ENCODE measurements at regions not wholly inside any gene's neighbourhood (a gene's known extent, or its start where the extent isn't known, plus 50 kb on each side); places are given as distances from the start of the nearest gene placed in this dataset.

DNA sequence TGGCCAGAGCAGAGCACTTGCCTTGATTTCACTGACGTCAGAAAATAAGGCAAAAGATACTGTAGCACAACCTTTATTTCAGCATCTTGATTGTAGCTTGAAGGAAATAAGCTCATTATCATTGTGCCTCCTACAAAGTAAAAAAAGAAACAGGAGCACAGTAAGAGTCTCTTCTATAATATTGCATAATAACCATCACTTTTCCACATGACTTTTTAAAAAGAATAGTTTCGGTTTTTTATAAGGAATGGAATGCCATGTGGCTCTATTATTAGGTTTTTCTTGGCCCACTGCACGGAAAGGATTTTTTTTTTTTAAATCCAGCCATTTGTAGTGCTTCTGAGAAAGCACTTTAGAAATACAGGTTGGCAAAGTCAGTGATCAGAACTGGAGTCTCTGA, 655.3 kb downstream of the LRRC70 start:
- Histone ChIP-seq H3K27me3 (ENCODE audit: insufficient read depth, low read length, poor library complexity, severe bottlenecking) (no peaks in the 10 kb centered on the region), H3K4me3 (ENCODE audit: low read length) (no peak overlapping the region), H3K27ac (ENCODE audit: low read depth, low read length) (no peak overlapping the region), H3K4me1 (ENCODE audit: insufficient read depth, low read length) (no peaks in the 10 kb centered on the region), H3K9me3 (ENCODE audit: low read length) (no peaks in the 10 kb centered on the region), H3K36me3 (ENCODE audit: insufficient read depth, low read length) (no peaks in the 10 kb centered on the region)
- CTCF ChIA-PET = no interaction called here
- no peaks in the 10 kb centered on the region for H3K4me1 Mint-ChIP-seq
- POLR2A ChIA-PET = no interaction called here
- no peak overlapping the region for H3K27ac Mint-ChIP-seq
- H3K4me3 Mint-ChIP-seq = no peak overlapping the region
- peaks cover 0 to 17% (median 2%) of the 10 kb centered on the region in 5 donors for H3K9me3 Mint-ChIP-seq
- H3K27me3 Mint-ChIP-seq = peaks cover 0 to 1% of the 10 kb centered on the region in 2 donors
- no peak for DNase-seq
- H3K36me3 Mint-ChIP-seq = no peaks in the 10 kb centered on the region

DNA sequence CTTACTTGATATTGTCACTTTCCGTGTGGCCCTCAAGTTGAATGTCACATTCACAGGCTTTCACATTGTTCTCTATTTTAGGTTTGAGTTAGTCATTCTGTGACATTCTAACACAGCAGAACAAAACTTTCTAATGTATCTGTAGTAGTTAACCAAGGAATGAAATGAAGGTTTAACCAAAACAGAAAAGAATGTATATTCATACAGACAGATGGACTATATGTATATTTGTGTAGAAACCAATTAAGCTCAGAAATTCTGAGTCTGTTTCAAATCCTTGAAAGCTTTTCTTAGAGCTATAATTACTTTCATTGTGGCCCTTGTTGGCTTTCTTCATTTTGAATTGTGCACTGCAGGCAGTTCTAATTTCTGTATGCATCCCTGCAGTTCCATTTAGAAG, 654.7 kb downstream of the LRRC70 start:
- Histone ChIP-seq H3K4me3 (ENCODE audit: low read length) (no peak overlapping the region), H3K27ac (ENCODE audit: low read depth, low read length) (no peak overlapping the region), H3K9me3 (ENCODE audit: low read length) (no peaks in the 10 kb centered on the region), H3K36me3 (ENCODE audit: insufficient read depth, low read length) (no peaks in the 10 kb centered on the region), H3K27me3 (ENCODE audit: insufficient read depth, low read length, poor library complexity, severe bottlenecking) (no peaks in the 10 kb centered on the region), H3K4me1 (ENCODE audit: insufficient read depth, low read length) (no peaks in the 10 kb centered on the region)
- H3K27ac Mint-ChIP-seq = no peak overlapping the region
- H3K4me1 Mint-ChIP-seq = no peaks in the 10 kb centered on the region
- no peak for DNase-seq
- peaks cover 0 to 1% of the 10 kb centered on the region in 2 donors for H3K27me3 Mint-ChIP-seq
- ChIA-PET CTCF (no interaction called here), POLR2A (no interaction called here)
- no peaks in the 10 kb centered on the region for H3K36me3 Mint-ChIP-seq
- peaks cover 0 to 17% (median 2%) of the 10 kb centered on the region in 5 donors for H3K9me3 Mint-ChIP-seq
- H3K4me3 Mint-ChIP-seq = no peak overlapping the region

DNA sequence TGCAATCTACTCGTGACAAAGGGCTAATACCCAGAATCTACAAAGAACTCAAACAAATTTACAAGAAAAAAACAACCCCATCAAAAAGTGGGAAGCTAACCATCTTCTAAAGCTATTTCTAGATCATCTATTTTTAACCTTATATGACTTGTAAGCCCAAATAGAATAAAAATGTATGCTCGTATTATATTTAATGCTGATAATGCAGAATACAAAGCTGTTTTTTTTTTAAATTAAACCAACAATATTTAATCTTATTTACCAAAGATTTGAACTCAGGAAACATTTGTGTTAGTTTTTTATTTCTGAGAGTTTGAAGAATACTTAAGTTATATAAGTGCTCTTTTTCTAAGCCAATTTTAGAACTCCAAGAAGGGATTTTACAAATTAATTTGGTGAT, 652.1 kb downstream of the LRRC70 start:
- no peaks in the 10 kb centered on the region for H3K27me3 ChIP-seq (ENCODE audit: insufficient read depth, low read length, poor library complexity, severe bottlenecking)
- Mint-ChIP-seq H3K4me1 (no peaks in the 10 kb centered on the region), H3K9me3 (peaks cover 0 to 14% (median 2%) of the 10 kb centered on the region in 5 donors), H3K27me3 (peaks cover 0 to 1% of the 10 kb centered on the region in 2 donors), H3K36me3 (no peaks in the 10 kb centered on the region), H3K4me3 (no peak overlapping the region), H3K27ac (no peak overlapping the region)
- H3K36me3 ChIP-seq (ENCODE audit: insufficient read depth, low read length) = no peaks in the 10 kb centered on the region
- H3K9me3 ChIP-seq (ENCODE audit: low read length) = no peaks in the 10 kb centered on the region
- CTCF ChIA-PET = no interaction called here
- no peak overlapping the region for H3K4me3 ChIP-seq (ENCODE audit: low read length)
- H3K27ac ChIP-seq (ENCODE audit: low read depth, low read length) = no peak overlapping the region
- POLR2A ChIA-PET = no interaction called here
- no peaks in the 10 kb centered on the region for H3K4me1 ChIP-seq (ENCODE audit: insufficient read depth, low read length)
- DNase-seq = no peak

DNA sequence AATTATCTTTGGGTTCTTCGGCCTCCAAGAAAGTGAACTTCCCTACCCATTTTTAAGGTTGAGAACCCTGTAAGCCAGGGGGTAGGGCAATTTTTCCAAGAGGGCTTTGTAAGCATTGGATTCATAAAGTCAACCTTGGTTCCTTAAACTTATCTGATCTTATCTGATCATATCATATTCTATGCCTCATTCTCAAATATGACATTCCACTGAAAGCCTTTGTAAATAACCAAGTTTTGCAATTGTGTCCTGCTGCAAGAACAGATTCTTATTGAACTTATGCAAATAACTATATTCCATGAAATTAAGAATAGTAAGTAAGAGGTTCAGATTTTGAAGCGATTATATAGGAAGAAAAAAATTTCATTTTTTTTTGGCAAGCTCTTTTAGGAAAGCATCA, 649.5 kb downstream of the LRRC70 start:
- no peaks in the 10 kb centered on the region for H3K36me3 Mint-ChIP-seq
- ChIA-PET CTCF (no interaction called here), POLR2A (no interaction called here)
- no peaks in the 10 kb centered on the region for H3K4me1 Mint-ChIP-seq
- H3K27ac Mint-ChIP-seq = no peak overlapping the region
- Histone ChIP-seq H3K4me3 (ENCODE audit: low read length) (no peak overlapping the region), H3K27ac (ENCODE audit: low read depth, low read length) (no peak overlapping the region), H3K4me1 (ENCODE audit: insufficient read depth, low read length) (no peaks in the 10 kb centered on the region), H3K27me3 (ENCODE audit: insufficient read depth, low read length, poor library complexity, severe bottlenecking) (no peaks in the 10 kb centered on the region), H3K36me3 (ENCODE audit: insufficient read depth, low read length) (no peaks in the 10 kb centered on the region), H3K9me3 (ENCODE audit: low read length) (no peaks in the 10 kb centered on the region)
- no peak for DNase-seq
- peaks cover 0 to 1% of the 10 kb centered on the region in 2 donors for H3K27me3 Mint-ChIP-seq
- H3K4me3 Mint-ChIP-seq = no peak overlapping the region
- H3K9me3 Mint-ChIP-seq = peaks cover 2 to 8% (median 2%) of the 10 kb centered on the region in 5 donors

DNA sequence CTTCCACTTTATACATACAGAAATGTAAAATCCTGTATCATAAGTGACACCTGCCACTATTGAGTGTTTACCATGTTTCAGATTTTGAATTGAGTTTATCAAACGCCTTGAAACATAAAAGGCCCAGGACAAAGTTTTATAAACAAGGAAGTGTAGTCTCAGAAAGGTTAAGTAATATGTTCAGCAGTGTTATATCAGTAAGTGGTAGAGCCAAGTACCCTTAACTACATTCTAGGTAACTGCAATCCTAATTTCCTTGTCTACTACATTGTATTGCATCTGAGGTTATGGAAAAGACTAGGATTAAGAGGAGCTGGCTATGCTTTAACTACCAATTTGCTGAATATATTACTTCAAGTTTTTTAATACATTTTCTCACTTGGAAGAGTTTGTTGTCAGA, 641.6 kb downstream of the LRRC70 start:
- POLR2A ChIA-PET = no interaction called here
- Histone ChIP-seq H3K27ac (ENCODE audit: low read depth, low read length) (no peak overlapping the region), H3K4me3 (ENCODE audit: low read length) (no peak overlapping the region), H3K36me3 (ENCODE audit: insufficient read depth, low read length) (no peaks in the 10 kb centered on the region), H3K27me3 (ENCODE audit: insufficient read depth, low read length, poor library complexity, severe bottlenecking) (no peaks in the 10 kb centered on the region), H3K4me1 (ENCODE audit: insufficient read depth, low read length) (no peaks in the 10 kb centered on the region), H3K9me3 (ENCODE audit: low read length) (no peaks in the 10 kb centered on the region)
- H3K36me3 Mint-ChIP-seq = no peaks in the 10 kb centered on the region
- H3K4me3 Mint-ChIP-seq = no peak overlapping the region
- H3K4me1 Mint-ChIP-seq = no peaks in the 10 kb centered on the region
- no peak overlapping the region for H3K27ac Mint-ChIP-seq
- no peaks in the 10 kb centered on the region for H3K27me3 Mint-ChIP-seq
- peaks cover 0 to 5% (median 2%) of the 10 kb centered on the region in 5 donors for H3K9me3 Mint-ChIP-seq
- no peak for DNase-seq
- CTCF ChIA-PET = no interaction called here

DNA sequence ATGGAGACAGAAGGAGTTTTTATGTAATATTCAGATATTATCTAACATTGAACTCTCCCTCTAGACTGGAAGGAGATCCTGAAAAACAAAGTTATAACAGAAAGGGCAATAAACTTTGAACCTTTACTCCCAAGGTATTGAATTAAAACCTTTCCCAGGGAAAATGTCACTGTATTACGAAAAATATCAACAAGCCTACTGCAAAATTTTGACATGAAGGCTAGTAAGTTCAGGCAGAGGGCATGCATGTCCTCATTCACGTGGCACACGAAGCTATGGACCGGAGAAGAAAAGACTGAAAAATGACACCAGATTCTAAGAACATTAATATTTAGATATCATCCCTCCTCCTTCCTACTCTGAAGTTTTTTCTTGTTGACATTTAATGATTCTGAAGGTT, 638.8 kb downstream of the LRRC70 start:
- Mint-ChIP-seq H3K9me3 (peaks cover 0 to 6% (median 1%) of the 10 kb centered on the region in 5 donors), H3K4me3 (no peak overlapping the region), H3K36me3 (no peaks in the 10 kb centered on the region), H3K27me3 (no peaks in the 10 kb centered on the region), H3K4me1 (no peaks in the 10 kb centered on the region), H3K27ac (no peak overlapping the region)
- POLR2A ChIA-PET = no interaction called here
- Histone ChIP-seq H3K27me3 (ENCODE audit: insufficient read depth, low read length, poor library complexity, severe bottlenecking) (no peaks in the 10 kb centered on the region), H3K4me3 (ENCODE audit: low read length) (no peak overlapping the region), H3K9me3 (ENCODE audit: low read length) (no peaks in the 10 kb centered on the region), H3K36me3 (ENCODE audit: insufficient read depth, low read length) (no peaks in the 10 kb centered on the region), H3K27ac (ENCODE audit: low read depth, low read length) (no peak overlapping the region), H3K4me1 (ENCODE audit: insufficient read depth, low read length) (no peaks in the 10 kb centered on the region)
- CTCF ChIA-PET = no interaction called here
- no peak for DNase-seq

DNA sequence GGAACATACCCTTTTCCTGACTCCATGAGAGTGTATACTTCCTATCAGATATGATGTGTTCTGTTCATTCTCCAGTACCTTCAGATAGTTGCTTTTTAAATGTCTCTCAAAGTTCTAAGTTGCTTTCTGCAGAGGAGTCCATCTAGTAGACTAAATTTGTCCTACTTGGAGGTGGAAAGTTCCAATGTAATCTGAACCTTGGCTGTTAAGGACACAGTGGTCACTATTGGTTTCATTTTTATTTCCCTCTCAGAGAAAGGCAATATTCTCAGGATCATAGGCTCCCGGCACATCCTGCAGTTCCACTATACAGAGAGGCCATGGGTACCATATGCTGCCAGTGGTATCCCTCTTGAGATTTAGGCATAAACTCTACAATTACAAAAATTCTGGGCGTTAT, 634.6 kb downstream of the LRRC70 start:
- no peaks in the 10 kb centered on the region for H3K27me3 ChIP-seq (ENCODE audit: insufficient read depth, low read length, poor library complexity, severe bottlenecking)
- CTCF ChIA-PET = no interaction called here
- DNase-seq = no peak
- no peak overlapping the region for H3K27ac ChIP-seq (ENCODE audit: low read depth, low read length)
- Mint-ChIP-seq H3K4me3 (no peak overlapping the region), H3K27me3 (no peaks in the 10 kb centered on the region), H3K36me3 (no peaks in the 10 kb centered on the region), H3K27ac (no peak overlapping the region), H3K9me3 (peaks cover 0 to 11% (median 4%) of the 10 kb centered on the region in 5 donors), H3K4me1 (no peaks in the 10 kb centered on the region)
- POLR2A ChIA-PET = no interaction called here
- no peak overlapping the region for H3K4me3 ChIP-seq (ENCODE audit: low read length)
- no peaks in the 10 kb centered on the region for H3K9me3 ChIP-seq (ENCODE audit: low read length)
- no peaks in the 10 kb centered on the region for H3K36me3 ChIP-seq (ENCODE audit: insufficient read depth, low read length)
- no peaks in the 10 kb centered on the region for H3K4me1 ChIP-seq (ENCODE audit: insufficient read depth, low read length)

DNA sequence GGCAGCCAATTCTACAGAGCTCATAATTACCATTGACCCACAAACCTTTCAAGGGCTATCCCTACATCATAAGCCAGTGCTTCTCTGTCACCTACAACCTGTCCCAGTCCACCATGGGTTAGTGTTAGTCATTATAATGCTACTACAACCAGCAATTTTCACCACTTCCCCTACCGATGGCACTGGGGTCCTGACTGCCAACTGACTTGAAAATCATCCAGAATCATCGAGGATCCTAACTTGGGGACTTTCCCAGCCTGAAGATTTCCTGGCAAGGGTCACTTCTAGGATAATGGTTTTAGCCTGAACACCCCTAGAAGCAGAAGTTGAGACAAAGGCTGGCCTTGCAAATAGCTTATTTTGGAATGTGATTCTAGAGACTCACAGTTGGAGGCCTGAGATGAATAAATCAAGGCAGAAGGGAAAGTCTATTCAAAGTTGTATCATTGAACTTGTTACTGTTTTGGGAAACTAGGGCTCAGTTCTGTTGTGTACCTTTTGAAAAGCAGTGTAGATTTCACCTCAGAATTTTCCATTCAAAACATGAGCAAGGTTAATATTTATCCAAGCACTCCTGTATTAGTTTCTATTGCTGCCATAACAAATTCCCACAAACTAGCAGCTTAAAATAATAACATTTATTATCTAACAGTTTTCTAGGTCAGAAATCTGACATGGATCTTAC, 633.0 kb downstream of the LRRC70 start:
- CTCF ChIA-PET = no interaction called here

DNA sequence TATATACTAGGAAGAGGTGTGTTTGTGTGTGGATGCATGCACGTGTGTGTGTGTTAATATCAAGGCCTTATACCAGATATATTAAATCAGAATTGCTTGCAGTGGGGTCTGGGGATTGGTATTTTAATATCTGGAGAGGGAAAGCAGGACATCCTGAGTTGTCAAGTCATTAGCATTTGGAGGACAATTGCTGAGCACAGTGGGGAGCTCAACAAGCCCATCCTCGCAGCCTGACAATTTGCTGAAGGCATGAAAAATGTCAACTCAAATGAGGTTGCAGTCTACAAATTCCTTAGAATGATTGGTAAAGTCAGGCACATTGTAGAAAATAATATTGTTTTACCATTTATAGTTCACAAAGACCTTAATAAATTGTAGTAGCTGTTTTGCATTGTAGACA, 627.4 kb downstream of the LRRC70 start:
- Histone ChIP-seq H3K27ac (ENCODE audit: low read depth, low read length) (no peak overlapping the region), H3K27me3 (ENCODE audit: insufficient read depth, low read length, poor library complexity, severe bottlenecking) (no peaks in the 10 kb centered on the region), H3K4me3 (ENCODE audit: low read length) (no peak overlapping the region), H3K36me3 (ENCODE audit: insufficient read depth, low read length) (no peaks in the 10 kb centered on the region), H3K9me3 (ENCODE audit: low read length) (no peaks in the 10 kb centered on the region), H3K4me1 (ENCODE audit: insufficient read depth, low read length) (no peaks in the 10 kb centered on the region)
- Mint-ChIP-seq H3K27ac (no peak overlapping the region), H3K4me3 (no peak overlapping the region), H3K27me3 (no peaks in the 10 kb centered on the region), H3K4me1 (no peaks in the 10 kb centered on the region), H3K9me3 (peaks cover 4 to 19% (median 6%) of the 10 kb centered on the region in 5 donors), H3K36me3 (no peaks in the 10 kb centered on the region)
- DNase-seq = no peak
- ChIA-PET CTCF (no interaction called here), POLR2A (no interaction called here)

More for the DNA sequence above, 633.0 kb downstream of the LRRC70 start:
- Mint-ChIP-seq H3K4me1 (no peaks in the 10 kb centered on the region), H3K36me3 (no peaks in the 10 kb centered on the region), H3K4me3 (no peak overlapping the region), H3K27ac (no peak overlapping the region), H3K9me3 (peaks cover 0 to 11% (median 6%) of the 10 kb centered on the region in 5 donors), H3K27me3 (no peaks in the 10 kb centered on the region)
- Histone ChIP-seq H3K9me3 (ENCODE audit: low read length) (no peaks in the 10 kb centered on the region), H3K27me3 (ENCODE audit: insufficient read depth, low read length, poor library complexity, severe bottlenecking) (no peaks in the 10 kb centered on the region), H3K4me3 (ENCODE audit: low read length) (no peak overlapping the region), H3K27ac (ENCODE audit: low read depth, low read length) (no peak overlapping the region), H3K36me3 (ENCODE audit: insufficient read depth, low read length) (no peaks in the 10 kb centered on the region), H3K4me1 (ENCODE audit: insufficient read depth, low read length) (no peaks in the 10 kb centered on the region)
- no peak for DNase-seq
- POLR2A ChIA-PET = no interaction called here

All from CD8-positive, alpha-beta memory T cell (primary cell).